DMS53 treated with DMSO at 0.1 percent for 48 hours (cell line): ENCODE measurements at regions not wholly inside any gene's neighbourhood (a gene's known extent, or its start where the extent isn't known, plus 50 kb on each side); places are given as distances from the start of the nearest gene placed in this dataset.

Experiments
- DNase-seq: peaks from one replicate; lab custom pipeline; 2025; ENCODE audit not compliant: unreplicated experiment; lab: John Stamatoyannopoulos, UW

DNA sequence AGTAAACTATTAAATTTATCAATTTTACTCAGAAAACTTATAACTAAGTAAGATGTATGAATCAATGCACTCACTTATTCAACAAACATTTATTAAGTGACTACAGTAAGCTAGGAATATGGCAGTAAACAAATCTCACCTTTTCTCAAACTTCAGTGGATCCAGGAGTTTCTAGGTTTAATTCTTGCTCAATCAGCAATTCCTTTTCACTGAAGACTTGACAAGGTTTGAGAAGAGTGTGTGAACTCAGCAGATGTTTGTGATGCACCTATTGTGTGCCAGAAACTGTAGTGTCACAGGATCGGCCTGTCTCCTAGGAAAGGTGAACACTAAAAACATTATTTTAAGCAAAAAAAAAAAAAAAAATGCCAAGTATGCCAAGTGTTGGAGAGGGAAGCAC is 167.8 kb downstream of the ALG10 start:
- DNase-seq, result no peak

DNA sequence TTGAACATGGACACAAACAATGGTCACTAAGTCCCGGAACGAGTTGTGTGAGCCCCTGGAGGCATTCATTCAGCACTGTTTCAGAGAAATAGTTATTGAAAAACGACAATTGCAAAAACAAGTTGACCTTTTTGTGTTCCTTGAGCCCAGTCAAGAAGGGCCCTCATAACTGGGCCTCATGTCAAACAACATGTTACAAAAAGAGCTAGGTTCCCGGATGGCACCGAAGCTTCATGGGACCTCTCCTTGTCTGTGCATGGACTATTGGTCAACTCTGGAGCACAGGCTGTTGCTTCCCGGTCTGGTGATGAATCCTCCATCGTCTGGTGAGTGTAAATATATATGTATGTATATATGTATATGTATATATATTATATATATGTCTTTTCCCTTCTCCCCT is 176.6 kb downstream of the ALG10 start:
- no peak for DNase-seq

DNA sequence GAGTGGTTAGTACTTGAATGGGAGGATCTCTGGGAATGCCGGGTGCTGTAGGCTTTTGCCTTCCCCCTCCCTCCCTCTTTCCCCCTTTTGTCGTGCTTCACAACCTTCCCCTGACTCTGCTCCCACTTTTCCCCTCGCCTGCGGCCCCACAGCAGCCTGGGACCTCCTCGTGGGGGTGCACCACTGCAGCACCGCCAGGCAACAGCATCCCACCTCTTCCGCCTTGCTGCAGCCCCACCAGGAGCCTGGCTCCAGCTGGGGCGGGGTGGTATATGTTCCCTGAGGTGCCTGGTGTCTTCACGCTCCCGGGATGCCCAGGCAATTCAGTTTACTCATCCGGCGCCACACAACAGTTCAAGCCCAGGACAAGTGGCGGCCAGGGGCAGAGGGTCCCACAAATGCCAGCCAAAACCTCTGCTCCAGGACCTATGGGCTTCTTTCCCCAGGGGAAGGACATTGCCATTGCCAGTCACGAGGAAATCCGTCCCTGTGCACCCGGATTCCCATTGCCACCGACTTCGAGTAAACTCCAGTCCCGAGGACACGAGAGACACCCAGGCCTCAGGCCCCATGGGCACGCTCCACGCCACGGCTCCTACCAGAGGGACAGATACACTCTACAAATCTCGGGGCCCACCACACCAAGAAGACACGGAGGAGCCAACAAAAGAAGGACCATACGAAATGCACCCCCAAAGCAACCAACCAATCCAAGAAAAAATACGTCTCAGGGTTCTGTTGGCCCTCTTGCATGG is 181.7 kb downstream of the ALG10 start:
- no peak for DNase-seq

DNA sequence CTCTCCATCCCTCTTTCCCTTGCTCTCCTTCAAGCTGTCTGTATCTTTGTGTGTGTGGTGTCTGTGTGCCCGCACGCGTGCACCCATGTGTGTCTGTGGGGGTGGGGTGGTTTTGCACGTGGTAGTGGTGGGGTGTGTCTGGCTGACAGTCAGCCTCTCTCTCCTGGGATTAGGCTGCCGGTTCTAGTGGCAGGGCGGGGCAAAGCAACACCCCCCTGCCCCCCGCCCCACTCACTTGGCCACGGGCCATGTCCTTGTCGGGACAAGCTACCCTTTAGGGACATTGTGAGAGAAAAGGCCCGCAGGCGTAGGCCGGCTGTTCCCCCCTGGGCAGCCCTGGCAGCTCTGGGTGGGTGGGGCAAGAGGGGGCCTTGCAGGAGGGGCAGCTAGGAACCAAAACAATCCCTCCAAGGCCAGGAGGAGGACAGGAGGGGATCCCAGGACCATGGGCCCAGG is 182.6 kb downstream of the ALG10 start:
- DNase-seq, result no peak

DNA sequence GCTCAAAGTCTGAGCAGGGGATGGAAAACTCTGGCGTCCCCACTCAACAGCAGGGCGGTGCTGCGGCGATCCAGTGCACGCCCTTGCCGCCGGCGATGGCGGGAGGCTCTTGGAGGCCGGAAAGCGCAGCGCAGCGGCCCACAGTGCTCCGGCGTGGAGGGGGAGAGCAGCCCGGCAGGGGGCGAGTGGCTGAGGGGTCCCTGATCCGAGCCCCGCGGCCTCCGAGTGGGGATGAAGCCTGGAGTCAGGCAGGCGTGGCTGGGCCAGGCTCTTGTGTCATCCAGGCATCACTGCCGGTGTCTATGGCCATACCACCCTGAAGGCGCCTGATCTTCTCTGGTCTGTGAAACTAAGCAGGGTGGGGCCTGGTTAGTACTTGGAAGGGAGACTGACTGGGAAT is 183.1 kb downstream of the ALG10 start:
- no peak for DNase-seq

DNA sequence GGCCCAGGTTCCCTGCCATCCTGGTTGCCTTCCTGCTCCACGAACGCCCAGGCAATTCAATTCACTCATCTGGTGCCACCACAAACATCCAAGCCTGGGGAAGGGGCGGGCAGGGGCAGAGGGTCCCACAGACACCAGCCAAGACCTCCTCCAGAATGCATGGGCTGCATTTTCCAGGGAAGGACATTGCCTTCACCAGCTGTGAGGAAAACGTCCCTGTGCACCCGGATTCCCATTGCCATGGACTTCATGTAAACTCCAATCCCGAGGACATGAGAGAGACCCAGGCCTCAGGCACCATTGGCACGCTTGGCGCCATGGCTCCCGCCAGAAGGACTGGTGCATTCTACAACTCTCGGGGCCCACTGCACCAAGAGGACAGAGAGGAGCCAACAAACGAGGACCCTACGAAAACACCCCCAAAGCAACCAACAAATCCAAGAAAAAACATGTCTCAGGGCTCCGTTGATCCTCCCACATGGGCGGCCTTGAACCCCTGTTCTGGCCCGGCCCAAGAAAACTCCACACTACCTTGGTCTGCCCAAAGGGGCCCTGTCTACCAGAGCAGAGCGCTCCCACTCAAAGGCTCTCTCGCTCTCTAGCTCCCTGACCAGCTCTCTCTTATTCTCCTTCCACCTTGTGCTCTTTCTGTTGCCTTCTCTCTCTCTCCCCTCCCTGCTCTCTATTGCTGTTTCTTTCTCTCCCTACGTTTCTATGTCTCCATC is 183.9 kb downstream of the ALG10 start:
- DNase-seq, result no peak

DNA sequence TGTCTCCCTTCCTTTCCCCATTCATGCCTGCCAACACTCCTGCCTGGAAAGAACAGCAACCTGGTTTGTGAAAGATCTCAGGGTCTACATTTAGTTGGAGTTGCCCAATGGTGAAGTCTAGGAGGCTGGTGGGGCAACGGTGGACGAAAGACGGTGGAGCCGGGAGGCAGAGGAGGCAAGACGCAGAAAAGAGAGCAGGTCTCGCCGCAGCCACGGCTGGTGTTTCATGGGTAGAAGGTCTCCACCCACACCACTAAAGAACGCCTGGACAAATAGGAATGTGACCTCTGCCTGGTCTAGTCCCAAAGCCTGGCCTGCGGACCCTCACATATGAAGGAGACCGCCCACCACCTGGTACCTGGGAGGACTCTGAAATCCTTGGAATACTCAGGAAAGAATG is 185.6 kb downstream of the ALG10 start:
- no peak for DNase-seq

DNA sequence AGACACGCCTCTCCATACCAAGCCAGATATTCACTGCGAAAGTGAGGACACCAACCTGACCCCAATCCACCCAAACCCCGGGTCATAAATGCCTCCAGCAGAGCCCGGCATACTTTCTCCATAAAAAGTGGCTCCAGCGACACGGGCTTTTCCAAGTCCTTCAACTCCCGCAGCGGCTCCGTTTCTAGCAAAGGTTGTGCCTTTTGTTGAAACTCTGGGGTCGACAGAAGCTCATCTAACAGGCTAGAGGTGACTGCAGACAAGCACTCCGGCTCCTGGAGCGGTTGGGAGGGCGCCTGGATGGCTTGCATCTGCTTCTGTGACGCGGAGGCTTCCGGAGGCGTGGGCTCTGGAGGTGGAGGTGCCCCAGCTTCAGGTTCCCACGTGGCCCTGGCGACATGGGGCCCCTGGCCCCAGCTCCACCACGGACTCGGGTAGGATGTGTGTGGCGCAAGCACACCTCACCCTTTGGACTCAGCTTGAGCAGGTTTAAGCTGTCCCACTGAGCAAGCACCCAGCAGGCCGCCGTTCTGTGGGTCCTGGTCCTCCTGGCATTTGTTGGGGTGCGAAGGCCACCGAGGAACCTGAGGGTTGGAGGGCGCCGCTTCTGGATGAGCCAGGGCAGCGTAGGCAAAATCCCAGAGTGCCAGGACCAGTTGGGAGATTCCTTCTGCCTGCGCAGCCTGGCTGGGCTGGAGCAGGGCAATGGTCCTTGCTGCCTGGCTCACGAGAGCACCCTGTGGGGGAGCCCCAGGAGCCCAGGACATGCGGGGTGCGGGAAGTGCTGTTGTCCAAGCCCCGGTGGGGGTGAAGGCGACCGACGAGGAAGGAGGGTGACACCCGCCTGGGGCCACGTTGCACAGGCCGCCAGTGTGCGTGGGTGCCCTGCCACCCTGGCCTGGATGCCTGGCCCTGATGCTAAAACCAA is 186.3 kb downstream of the ALG10 start:
- no peak for DNase-seq

DNA sequence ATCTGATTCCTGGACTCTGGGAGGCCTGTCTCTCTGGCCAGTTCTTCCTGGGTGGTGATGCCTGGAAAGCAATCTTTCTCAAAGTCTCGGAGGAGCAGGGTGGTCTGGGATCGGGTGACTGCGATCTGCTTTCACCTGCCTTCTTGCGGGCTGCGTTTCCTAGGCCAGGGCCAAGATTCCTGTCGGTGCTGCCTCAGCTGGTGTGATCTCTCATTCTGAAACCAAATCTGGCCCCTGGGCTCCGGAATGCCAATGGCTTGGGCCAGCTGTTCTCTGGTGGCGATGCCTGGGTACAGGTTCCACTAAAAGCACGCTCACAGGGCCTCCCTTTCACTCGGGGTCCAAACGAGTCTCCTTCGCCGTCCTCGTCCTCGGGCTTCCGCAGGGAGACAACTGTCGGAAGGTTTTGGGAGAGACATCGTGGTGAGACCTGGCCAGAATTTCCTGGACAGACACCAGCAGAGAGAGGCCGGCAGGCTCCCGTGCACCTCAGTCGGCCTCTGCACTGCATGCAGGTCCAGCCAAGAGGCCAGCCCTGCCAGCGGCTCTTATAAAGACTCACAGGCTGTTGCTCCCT is 187.1 kb downstream of the ALG10 start:
- DNase-seq, result no peak

DNA sequence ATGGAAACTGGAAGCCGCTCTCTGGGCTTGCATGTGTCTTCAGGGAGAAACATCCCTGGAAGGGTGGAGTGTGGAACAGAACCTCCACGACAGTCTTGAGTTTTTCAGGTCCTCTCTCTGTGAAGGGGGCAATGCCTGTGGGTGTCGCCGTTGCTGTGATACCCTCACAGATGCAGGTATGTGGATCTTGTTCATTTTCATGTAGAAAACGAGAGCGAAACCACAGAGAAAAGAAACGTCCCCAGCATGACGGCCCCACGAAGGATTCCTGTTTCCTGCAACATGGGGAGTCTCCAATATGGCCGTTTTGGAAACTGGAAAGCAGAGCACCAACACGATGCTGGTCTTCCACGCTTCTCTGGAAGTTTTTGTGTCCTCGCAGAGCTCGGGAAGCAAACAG is 187.9 kb downstream of the ALG10 start:
- DNase-seq, result no peak

DNA sequence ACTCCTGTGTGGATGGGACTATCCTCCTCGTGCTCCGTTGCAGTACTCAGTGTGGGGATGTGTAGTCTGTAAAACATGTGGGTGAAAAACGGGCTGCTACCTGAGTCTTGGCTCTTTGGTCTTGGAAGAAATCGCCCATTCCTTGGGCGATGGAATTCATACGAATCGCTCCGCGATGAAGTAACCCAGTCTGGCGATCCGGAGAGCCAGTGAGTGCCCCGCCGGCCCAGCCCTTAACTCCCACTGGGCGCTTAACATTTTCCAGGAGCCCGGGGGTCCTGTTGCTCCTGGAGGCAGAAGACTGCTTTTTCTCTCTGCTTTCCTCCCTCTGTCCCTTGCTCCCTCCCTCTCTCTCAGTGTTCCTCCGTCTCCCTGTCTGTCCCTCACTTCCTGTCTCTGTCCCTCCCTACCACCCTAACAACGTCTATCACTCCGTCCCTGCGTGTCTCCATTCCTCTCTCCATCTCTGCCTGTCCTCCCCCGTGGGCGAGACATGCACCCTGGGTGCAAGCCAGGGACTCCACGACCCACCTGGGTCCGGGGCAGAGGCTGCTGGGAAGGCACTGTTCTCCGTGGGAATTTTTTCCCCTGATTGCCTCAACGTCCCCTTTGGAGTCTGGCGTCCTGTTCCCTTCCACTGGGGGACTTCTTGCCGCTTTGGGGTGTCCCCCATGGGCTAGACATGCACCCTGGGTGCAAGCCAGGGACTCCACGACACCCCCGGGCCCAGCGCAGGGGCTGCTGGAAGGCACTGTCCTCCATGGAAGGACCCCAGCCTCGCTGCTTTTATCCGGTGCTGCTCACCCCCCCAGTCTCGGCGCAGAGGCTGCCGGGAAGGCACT is 188.6 kb downstream of the ALG10 start:
- no peak for DNase-seq

DNA sequence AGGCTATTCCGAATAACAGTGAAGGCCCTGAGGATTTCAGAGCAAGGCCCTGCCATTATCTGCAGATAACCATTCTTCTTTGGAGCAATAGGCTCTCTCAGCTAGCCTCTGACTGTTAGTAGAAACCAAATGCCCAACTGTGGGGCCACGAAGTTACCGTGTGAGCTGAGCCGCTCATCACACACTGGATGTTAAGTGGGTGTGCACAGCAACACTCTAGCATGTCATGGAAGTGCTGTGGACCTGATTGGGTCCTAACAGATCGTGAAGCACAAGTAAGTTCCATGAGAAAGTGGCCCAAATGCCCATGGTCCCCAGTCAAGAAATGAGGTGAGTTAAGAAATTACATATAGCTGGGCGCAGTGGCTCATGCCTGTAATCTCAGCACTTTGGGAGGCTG is 190.4 kb downstream of the ALG10 start:
- no peak for DNase-seq

DNA sequence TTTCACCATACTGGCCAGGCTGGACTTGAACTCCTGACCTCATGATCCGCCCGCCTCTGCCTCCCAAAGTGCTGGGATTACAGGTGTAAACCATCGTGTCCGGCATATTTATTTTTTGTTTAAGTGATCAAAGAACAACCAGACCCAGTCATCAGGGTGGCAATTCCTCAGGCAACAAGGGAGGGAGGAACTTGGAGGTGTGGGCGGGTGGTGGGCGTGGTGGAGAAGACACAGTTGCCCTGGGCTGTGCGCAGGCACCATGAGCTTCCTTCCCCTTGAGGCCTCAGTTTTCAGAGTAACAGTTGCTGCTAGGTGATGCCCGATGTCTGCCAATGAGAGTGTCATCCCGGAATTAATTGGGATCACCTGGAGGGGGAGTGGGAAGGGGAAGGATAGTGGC is 191.7 kb downstream of the ALG10 start:
- no peak for DNase-seq

DNA sequence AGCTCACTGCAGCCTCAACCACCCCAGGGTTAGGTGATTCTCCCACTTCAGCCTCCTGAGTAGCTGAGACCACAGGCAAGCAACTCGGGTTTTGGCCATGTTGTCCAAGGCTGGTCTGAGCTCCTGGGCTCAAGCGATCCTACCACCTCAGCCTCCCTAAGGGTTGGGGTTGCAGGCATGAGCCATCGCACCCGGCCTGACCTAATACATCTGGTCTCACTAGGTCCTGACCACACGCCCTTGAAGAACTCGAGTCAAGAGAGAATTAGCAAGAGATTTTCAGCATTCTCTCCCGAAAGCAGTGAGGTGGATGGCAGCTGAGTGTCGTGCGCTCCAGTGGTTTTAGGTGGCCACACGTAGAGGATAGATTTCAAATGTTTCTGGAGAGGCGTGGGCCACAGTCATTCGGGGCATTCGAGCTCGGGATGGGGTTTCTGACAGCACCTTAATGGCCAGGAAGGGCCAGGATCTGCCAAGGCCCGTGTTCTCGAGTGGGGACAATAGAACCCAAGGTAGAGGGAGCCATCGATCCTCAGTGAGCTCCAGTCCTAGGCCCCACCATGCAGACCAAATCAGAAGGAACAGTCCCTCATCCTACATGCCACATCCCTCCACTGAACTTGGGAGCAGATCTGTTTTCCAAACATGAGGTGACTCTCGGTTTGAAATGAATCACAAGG is 193.1 kb downstream of the ALG10 start:
- no peak for DNase-seq

DNA sequence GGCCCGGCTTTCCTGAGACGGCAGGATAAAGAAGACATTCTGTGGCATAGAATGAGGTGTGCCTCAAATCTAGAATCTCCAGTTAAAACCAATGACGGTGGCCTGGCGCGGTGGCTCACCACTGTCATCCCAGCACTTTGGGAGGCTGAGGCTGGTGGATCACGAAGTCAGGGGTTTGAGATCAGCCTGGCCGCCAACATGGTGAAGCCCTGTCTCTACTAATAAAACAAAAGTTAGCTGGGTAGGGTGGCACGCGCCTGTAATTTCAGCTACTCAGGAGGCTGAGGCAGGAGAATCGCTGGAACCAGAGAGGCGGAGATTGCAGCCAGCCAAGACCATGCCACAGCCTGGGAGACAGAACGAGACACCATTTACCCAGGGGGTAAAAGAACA is 193.6 kb downstream of the ALG10 start:
- no peak for DNase-seq

DNA sequence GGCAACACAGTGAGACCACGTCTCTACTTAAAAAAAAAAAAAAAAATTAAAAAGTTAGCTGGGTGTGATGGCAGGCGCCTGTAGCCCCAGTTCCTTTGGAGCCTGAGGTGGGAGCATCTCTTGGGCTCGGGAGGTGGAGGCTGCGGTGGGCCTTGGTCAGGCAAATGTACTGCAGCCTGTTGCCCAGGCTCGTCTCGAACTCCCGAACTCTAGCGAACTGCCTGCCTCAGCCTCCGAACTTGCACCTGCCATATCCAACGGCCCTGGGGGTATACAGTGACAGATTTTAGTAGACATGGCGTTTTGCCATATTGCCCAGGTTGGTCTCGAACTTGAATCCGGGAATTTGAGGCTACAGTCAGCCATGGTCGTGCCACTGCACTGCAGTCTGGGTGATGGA is 195.4 kb downstream of the ALG10 start:
- DNase-seq, result no peak

DNA sequence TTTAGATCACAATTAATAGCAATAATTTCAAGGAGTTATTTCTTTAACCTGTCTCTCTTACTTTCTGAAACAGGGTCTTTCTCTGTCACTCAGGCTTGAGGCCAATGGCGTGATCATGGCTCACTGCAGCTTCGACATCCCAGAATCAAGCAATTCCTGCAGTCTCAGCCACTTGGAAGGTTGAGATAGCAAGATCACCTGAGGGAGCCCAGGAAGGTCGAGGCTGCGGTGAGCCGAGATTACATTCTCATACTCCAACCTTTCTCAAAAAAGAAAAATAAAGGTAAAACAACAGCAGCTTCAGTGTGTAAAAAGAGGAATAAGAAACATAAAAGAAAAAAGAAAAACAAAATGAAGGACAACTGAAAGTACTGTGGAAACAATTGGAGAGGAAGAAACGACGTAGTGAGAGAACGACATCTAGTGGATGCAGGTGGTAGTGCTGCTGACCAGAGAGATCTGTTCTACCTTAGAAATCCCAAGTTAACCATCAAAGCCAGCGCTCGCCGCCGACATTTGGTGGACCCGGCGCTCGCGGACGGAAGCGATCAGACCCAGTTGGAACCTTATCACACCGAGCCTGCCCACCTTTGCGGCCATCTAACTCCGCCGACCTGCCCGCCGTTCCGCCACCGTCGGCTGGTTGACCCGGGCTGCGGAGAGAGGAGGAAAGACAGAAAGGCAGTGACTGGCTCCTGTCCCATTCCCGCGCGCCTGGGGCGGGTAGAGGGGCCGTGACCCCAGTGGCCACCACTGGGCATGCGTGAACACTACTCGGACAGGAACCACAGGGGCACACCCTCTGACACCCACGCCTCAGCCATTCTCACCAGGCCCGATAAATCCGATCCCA is 196.1 kb downstream of the ALG10 start:
- peak; percentile 50 for DNase-seq

DNA sequence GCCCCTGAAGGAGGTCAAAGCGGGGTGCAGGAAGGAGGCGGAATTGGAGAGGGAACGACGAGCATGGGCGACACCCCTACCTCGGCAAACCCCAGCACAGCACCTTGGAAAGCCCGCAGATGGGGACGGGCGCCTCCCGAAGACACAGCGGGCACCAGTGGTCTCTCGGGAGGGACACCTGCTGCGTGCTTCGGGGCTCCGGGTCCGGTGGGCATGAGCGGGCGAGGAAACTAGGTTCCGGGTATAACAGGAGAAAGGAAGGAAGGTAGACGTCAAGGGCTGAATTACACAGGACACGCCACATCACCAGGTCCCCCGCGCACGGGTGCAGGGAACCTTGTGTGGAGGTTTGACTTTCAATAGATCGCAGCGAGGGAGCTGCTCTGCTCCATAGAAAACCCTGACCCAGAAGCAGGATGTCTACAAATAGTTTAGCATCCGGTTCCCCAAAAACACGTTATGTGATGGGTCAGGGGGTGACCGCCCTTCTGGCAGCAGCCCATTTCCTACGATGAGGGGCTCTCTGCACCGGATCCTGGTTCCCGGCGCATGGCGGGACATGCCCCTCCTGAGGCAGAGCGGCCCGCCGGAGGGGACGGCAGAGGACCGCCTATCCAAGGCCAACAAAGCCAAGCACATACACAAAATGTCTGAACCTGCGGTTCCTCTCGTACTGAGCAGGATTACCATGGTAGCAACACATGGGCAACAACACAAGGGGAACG is 196.9 kb downstream of the ALG10 start:
- no peak for DNase-seq
